GM21529 (cell line): ENCODE measurements at regions not wholly inside any gene's neighbourhood (a gene's known extent, or its start where the extent isn't known, plus 50 kb on each side); places are given as distances from the start of the nearest gene placed in this dataset.
"Not testable (repeated sequence)": the region's sequence is repeated elsewhere in the genome, so short reads cannot be mapped to it uniquely, and the experiment has no call there.

Experiments used
- ATAC-seq: cut with Tn5 transposase; IDR thresholded peaks from one replicate; pipeline ENCODE4 v1.9.1; 2021; ENCODE audit not compliant: unreplicated experiment

DNA sequence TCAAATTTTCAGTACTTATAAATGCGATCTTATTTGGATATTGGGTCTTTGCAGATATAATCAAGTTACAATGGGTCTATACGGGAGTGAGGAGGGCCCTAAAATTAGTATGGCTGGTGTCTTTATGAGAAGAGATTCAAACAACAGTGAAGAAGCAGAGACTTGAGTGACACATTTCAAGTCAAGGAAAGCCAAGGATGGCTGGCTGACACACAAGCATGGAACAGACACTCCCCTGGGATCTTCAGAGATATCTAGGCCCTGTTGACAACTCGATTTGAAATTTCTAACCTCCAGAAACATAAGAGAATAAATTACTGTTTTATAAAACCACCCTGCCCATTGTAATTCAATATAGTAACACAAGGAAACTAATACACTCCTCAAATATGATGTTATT, 1886.0 kb upstream of the PCDH7 start:
- ATAC-seq, result no peak

DNA sequence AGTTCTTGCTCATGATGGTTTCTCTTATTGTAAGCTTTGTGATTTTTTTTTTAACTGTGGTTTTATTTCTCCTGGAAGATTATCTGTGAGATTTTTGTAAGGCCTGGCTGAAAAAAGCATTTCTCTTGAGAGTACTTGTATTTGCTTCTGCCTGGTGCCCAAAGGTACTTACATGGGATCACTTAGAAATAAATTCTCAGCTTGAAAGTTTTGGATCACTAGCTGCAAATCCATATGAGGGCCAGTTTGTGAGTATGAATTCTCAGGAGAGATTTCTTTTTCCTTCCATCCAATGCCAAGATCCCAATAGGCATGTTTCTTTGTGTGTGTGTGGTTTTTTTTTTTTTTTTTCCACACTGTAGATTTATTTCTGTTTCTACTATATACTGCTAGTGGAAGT, 1884.7 kb upstream of the PCDH7 start:
- no peak for ATAC-seq

DNA sequence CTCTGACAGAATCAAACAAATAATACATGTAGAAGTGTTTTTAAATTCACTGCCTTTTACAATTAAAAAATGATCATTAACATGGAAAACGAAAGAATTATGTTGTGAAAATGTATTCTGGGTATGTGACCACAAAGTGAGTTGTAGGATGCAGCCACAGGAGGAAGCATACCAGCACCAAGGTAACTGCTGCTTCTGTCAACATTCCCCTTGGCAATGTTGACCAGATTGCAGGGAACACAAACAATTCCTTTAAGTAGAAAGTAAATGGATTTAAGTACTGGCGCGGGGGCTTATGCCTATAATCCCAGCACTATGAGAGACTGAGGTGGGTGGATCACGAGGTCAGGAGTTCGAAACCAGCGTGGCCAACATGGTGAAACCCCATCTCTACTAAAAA, 1877.9 kb upstream of the PCDH7 start:
- no peak for ATAC-seq

DNA sequence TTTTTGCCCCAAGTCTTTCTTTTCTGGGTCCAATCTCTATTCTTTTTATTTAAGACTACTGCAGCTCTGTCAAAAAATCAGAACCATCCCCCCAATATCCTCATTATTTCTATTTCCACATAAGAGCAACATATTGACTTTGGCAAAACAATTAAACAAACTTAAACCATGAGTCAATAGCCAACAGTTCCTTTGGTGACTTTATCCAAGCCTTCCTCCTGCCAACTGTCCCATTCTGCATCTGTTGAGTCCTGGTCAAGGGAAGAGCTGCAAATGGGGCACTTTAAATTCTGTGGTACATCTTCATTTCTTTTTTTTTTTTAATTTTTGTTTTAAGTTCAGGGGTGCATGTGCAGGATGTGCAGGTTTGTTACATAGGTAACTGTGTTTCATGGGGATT, 1875.0 kb upstream of the PCDH7 start:
- ATAC-seq, result no peak

DNA sequence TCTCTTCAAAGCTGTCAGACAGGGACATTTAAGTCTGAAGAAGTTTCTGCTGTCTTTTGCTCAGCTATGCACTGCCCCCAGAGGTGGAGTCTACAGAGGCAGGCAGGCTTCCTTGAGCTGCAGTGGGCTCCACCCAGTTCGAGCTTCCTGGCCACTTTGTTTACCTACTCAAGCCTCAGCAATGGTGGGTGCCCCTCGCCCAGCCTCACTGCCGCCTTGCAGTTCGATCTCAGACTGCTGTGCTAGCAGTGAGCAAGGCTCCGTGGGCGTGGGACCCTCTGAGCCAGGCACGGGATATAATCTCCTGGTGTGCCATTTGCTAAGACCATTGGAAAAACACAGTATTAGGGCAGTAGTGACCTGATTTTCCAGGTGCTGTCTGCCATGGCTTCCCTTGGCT, 1863.1 kb upstream of the PCDH7 start:
- not testable (repeated sequence) for ATAC-seq

DNA sequence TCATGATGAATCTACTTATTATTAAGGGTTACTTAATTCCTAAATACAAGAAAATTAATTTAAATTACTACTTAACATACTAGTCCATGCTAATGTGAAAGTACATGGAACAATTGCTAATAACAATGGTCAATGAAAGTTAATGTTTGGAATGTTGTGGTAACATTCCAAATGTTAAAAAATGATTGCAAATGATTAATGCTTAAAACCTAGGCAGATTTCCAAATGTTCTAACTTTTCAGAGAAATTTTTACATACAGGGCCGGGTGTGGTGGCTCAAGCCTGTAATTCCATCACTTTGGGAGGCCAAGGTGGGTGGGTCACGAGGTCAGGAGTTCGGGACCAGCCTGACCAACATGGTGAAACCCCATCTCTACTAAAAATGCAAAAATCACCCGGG, 1851.3 kb upstream of the PCDH7 start:
- ATAC-seq, result no peak

DNA sequence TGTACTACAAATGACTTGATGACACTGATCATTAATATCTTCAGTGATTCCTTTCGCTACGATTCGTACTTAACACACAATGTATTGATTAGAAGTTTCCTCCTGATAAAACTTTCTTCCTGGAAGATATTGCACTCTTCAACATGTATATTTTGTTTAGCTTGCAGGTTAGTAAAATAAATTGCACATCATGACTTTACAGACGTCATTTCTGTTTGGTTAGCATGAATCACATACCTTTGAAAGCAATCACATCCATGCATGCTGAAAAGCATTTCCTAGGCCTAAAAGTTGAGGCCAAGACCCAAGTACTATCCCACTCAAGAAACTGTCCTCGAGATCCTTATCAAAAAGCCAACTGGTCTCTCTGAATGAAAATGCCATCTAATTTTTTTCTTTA, 1841.0 kb upstream of the PCDH7 start:
- no peak for ATAC-seq

DNA sequence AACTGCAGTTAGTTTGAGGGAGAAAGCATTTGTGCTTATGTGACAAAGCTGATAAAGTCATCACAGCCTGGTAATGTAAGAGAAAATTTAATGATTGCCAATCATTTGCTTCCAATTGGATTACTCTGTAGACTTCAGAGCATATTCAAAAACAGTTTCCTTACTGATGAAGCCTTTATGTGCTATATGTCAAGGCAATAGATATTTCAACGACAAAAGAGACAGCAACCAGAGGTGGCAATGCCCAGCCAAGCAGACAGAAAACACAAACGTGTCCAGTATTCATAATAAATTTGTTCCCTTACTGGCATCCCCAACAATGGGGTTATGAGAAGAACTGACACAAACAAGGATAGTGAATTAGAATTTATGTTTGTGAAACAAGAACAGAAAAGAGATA, 1840.3 kb upstream of the PCDH7 start:
- ATAC-seq, result no peak

DNA sequence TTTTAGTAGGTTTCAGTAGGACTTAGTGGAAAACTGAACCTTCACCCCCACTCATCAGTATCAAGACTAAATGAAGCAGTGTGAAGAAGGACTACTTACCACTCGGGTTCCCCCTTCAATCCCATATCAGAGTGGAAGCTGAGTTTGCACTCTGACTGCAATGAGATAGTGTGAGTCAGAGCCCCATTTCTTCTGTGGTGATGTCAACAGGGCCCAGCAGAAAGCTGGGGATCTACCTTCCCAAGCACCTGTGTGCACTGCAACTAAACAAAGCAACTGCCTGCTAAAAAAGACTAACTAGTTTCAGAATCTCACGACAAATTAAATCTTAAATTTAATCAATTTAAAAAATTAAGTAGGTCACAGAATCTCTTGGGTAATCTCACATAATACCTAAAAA, 1837.0 kb upstream of the PCDH7 start:
- no peak for ATAC-seq

DNA sequence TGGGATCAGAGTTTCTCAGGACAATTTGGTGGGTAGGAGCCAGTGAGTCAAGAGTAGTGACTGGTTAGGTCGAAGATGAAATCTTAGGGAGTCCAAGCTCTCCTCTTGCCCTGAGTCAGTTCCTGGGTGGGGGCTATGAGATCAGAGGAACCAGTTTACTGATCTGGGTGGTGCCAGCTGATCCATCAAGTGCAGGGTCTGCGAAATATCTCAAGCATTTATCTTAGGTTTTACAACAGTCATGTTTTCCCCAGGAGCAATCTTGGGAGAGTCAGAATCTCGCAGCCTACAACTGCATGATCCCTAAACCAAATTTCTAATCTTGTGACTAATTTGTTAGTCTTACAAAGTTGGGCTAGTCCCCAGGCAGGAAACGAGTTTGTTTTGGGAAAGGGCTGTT, 1833.2 kb upstream of the PCDH7 start:
- no peak for ATAC-seq

DNA sequence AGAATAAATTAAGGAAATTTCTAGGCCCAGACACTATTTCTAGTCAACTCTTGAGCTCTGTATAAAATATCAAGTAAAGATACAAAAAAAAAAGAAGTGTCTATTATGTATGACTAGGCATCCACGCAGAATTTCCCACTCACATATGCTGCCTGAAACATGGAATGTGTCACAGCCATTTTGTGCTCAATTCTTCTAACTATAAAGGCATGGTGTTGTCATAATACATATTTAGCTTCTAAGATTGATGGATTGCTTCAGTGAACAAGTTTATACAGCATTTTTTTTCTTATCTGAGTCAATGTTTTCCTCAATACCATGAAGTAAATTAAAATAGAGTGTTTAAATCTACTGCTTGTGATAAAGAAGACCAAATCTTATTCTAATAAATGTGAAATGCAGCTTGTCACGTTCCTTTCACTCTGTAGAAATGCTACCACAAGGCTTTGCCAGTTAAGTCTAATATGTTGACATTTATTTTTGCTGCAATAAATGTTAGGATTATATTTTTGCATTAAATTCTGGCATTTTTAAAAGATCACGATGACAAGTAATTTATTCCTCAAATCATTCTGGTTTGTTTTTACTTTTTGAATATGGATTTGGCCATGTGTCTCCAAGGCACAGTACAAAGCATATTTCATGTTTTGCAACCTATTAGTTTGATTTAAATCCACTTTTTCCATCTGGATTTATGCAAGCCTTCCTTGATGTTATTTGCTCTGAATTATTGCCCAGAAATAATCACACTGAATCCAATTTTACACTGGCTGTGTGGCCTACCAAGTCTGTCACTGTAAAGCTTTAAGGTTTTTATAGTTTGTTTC, 1829.0 kb upstream of the PCDH7 start:
- no peak for ATAC-seq

DNA sequence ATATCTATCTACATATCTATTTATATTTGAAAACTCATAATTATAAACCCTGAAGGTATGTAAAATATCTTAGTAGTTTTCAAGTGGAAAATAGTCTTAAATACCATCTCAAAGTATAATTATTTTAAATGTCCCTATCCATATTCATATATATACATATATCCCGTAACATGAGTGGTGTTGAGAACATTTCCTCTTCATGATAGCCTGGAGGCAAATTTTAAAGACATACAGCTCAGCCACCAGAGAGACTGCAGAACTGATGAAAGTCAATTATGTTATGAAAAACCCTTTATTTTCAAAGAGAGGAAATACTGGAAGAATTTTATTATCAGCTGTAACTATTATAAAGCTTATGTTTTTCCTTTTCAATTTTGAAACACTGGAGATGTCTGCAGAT, 1806.7 kb upstream of the PCDH7 start:
- ATAC-seq, result no peak

DNA sequence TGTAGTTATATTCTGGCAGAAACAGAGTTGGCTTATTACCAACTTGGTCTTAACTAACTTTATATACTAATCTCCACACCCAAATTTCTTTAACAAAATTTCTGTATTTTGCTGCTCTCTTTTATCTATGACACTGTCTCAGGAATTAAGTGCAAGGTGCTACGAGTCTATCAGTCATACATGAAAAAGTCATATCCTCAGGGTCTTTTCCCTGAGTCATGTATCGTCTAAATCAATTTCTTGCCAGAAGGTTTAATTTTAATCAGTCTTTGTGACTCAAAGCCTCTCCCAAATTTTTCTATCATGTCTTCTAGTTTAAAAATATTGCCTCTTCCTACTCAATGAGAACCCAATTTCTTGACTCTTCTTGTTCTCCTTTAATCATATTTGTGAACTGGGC, 1803.6 kb upstream of the PCDH7 start:
- ATAC-seq, result no peak

DNA sequence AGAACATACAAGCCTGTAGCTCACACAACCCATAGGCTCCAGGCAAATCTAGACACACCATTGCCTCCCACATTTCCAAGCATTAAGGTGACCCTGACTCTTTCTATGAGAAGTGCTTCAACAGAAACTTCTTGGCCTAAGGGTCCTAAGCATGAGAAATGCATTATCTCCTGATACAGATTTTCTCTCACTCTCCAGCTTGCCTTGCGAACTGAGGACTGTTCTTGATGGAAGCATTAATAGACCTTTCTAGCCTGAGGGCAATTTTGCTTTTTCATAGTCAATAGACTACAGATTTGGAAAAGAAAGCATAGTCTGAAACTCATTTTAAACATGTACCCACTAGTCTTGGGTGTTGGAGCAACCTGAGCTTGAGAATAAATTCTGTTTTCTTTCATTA, 1801.3 kb upstream of the PCDH7 start:
- ATAC-seq, result no peak

DNA sequence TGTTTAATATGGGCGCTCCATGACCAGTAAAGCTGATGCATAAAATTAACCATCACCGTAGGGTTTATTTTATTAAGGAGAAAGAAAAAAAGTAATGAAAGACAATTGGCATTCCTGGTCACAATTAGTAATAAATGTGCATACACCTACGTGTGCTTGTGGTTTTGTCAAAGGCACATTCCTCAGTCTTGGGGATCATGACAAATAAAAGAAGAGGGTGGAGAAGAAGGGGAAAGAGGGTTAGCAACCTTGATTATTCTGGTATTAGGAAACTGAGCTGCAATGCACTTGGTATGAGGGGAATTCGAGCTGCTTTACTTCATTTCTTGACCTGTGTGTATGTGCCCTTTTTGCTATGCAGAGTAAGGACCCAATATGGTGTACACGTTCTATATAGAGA, 1798.3 kb upstream of the PCDH7 start:
- no peak for ATAC-seq

DNA sequence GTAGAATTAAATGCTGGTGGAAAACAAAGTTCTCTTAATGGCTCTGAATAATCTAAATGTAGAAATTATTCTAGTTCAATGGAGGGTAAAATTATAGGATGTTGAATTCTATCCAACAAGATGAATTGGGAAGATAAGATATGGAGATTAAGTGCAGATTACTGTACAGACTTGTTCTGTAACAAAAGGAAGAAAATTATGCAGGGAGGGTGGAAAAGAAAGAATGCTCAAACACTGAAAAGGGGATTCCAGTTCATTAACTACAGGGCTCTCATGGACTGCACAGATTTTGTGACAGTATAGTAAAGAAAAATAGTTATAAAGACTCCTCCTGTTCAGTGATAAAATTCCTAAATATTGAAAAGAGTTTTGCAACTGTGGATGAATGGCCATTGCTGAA, 1794.0 kb upstream of the PCDH7 start:
- ATAC-seq, result no peak

DNA sequence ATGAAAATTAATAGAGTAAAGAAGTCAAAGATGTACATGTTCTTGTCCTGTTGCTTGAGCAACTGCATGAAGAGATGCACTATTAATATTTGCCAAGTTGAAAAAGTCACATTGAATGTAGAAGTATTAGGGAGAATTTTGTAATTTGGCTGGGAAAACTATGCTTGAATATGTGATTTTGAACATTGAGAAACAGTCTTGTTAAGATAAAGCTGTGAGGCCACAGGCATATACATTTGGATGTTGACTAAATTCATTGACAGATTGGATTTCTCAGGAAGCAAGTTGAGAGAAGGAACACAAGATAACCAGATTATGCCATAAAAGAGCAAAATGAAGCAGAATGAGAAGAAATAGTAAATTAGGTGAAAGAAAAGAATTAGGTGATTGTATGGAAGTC, 1777.5 kb upstream of the PCDH7 start:
- no peak for ATAC-seq

DNA sequence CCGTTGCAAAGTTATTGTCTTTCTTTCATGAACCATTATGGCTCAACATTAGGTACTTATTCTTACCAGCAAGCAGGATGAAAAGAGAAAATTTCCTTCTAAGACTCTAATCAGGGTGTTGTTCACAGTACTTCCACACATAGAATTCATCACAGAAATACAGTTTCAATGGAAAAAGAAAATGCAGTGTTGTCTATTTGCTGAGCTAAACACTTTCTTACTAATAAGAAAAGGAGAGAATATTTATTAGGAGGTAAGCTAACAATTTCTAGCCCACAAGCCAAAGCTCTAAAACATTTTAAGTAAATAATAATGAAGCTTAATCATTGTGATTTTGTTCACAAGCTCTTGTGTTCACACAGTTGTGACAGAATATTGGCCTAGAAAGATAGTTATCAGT, 1772.8 kb upstream of the PCDH7 start:
- ATAC-seq, result no peak

DNA sequence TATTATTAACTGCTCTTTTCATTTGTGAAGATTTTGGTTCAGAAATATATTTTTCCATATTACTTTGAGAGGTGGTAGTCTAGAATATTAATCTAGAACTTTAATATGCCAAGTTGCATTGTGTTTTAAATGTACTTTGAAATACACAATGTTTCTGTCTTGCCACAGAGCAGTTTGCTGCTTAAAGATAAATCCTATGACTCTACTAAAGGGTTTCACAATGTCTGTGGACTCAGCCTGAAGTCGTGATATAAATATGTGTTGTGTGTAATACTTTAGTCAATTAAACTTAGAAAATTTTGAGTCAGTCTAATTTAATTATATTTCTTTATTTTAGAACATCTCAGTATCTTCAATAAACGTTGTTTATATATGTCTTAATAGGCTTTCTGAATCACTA, 1771.7 kb upstream of the PCDH7 start:
- no peak for ATAC-seq

DNA sequence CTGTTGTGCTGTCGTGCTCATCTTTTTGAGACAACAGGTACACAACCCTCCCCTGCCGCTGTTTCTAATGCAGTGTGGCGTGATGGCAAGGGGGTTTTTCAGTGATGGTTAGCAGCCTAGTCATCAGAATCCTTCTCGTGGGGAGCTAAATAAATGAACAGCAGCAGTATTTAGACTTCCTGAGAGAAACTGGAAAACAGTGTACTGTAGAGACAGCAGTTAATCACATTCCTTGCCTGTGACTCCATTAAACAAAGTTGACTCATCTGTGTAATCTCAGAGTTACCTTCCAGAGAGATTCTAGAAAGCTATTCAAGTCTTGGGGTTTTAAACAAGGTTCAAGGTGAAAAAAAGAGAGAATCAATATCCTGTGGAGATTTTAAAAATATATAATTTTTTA, 1753.2 kb upstream of the PCDH7 start:
- ATAC-seq, result no peak

DNA sequence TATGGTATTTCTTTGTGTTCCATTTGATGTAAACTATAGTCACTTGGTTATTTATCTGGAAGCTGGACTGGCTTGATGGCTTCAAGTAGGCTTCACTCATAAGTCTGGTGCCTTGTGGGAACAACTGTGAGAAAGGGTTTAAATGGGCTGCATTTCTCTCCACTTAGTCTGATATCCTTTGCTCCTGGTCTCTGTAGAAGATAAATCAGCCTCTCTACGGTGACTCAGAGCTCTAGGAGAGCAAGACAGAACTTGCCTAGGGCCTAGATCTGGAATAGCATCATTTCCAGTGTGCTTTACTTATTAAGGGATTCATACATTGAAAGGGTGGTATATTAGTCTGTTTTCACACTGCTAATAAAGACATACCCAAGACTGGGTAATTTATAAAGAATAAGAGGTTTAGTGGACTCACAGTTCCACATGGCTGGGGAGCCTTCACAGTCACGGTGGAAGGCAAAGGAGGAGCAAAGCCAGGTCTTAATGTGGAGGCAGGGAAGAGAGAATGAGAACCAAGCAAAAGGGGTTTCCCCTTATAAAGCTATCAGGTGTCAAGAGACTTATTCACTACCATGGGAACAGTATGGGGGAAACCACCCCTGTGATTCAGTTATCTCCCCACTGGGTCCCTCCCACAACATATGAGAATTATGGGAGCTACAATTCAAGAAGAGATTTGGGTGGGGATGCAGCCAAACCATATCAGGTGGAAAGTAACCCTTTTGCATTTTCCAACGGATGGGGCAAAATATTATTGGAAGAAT, 1746.4 kb upstream of the PCDH7 start:
- no peak for ATAC-seq

DNA sequence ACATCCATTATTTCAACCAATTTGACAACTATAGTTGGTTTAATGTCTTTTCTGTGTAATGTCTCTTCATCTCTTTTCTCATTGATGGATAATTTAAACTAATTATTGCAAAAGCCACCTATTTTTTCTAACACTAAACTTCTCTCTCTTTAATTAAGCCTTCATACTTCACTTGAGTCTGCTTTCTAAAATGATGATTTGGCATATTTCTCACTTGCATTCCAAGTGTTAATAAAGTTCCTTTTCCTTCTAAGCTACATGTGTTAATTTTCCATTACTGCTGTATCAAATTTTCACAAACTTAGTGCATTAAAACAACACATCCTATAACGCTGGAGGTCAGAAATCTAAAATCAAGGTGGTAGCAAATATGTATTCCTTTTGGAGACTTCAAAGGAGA, 1743.8 kb upstream of the PCDH7 start:
- ATAC-seq, result no peak

DNA sequence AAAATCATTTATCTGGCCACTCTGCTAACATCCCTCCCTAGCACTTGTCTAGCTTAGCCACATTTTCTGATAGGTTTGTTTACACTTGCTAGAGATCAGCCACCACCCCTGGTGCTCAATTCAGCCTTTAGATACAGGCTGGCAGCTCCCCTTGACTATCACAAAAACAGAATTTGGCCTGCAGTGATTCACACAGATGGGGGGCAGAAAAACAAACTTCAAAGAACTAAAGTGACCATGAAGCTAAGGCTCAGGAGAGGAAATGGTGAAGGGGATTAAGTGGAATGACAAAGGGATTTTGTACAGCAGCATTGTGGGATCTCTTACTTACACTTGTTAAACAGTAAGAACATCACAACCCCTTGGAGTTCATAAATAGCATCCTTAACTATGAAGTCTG, 1718.0 kb upstream of the PCDH7 start:
- no peak for ATAC-seq
